GM18870 (cell line): ENCODE measurements at regions not wholly inside any gene's neighbourhood (a gene's known extent, or its start where the extent isn't known, plus 50 kb on each side); places are given as distances from the start of the nearest gene placed in this dataset.
"Not testable (repeated sequence)": the region's sequence is repeated elsewhere in the genome, so short reads cannot be mapped to it uniquely, and the experiment has no call there.

Experiments used
- ATAC-seq: cut with Tn5 transposase; IDR thresholded peaks from one replicate; pipeline ENCODE4 v1.9.1; 2021; ENCODE audit warnings: moderate library complexity; ENCODE audit not compliant: unreplicated experiment

- no peak for ATAC-seq
These were observed 137.4 kb upstream of the GRB10 start for GRCh38 chr7:50920031-50920635.

- ATAC-seq = no peak
These were observed 132.9 kb upstream of the GRB10 start for GRCh38 chr7:50915621-50916020.

- ATAC-seq = no peak
These were observed 131.8 kb upstream of the GRB10 start for GRCh38 chr7:50914460-50914859.

GRCh38 chr7:50908628-50909290, 126.1 kb upstream of the GRB10 start:
- ATAC-seq = no peak

- not testable (repeated sequence) for ATAC-seq
These were observed 116.1 kb upstream of the GRB10 start for GRCh38 chr7:50898604-50899477.

- ATAC-seq = not testable (repeated sequence)
These were observed 104.4 kb upstream of the GRB10 start for GRCh38 chr7:50887061-50887460.

GRCh38 chr7:50872437-50872836, 89.7 kb upstream of the GRB10 start:
- ATAC-seq = no peak

- ATAC-seq = no peak
These were observed 86.5 kb upstream of the GRB10 start for GRCh38 chr7:50869108-50869725.

GRCh38 chr7:50868426-50869100, 85.9 kb upstream of the GRB10 start:
- no peak for ATAC-seq

- ATAC-seq = no peak
These were observed 84.3 kb upstream of the GRB10 start for GRCh38 chr7:50867034-50867356.

- no peak for ATAC-seq
These were observed 83.8 kb upstream of the GRB10 start for GRCh38 chr7:50866343-50867033.

GRCh38 chr7:50865450-50865849, 82.8 kb upstream of the GRB10 start:
- ATAC-seq = no peak

- no peak for ATAC-seq
These were observed 82.0 kb upstream of the GRB10 start for GRCh38 chr7:50864694-50865093.

GRCh38 chr7:50863053-50863452, 80.4 kb upstream of the GRB10 start:
- ATAC-seq = no peak

GRCh38 chr7:50862302-50862701, 79.6 kb upstream of the GRB10 start:
- no peak for ATAC-seq

GRCh38 chr7:50860598-50860997, 77.9 kb upstream of the GRB10 start:
- no peak for ATAC-seq

GRCh38 chr7:50860174-50860573, 77.5 kb upstream of the GRB10 start:
- no peak for ATAC-seq

- ATAC-seq = no peak
These were observed 76.0 kb upstream of the GRB10 start for GRCh38 chr7:50858528-50859245.

GRCh38 chr7:50857804-50858489, 75.3 kb upstream of the GRB10 start:
- no peak for ATAC-seq
